ENCODE measurements at regions not wholly inside any gene's neighbourhood (a gene's known extent, or its start where the extent isn't known, plus 50 kb on each side); places are given as distances from the start of the nearest gene placed in this dataset.
A peak's percentile ranks its signal among the peaks of the same experiment; 100 is the strongest.

- DNase-seq (ENCODE audit: low spot score) (no peak), ATAC-seq (no peak)
- Mint-ChIP-seq H3K27me3 (no peaks in the 10 kb centered on the region), H3K4me1 (ENCODE audit: low read depth in 2 of 2) (peaks cover 15 to 16% of the 10 kb centered on the region in 2 donors), H3K9me3 (no peaks in the 10 kb centered on the region), H3K36me3 (no peaks in the 10 kb centered on the region), H3K4me3 (no peak overlapping the region), H3K27ac (no peak overlapping the region)
These were observed 165.4 kb upstream of the SLC1A4 start for GRCh38 chr2:64823794-64824193.

DNA sequence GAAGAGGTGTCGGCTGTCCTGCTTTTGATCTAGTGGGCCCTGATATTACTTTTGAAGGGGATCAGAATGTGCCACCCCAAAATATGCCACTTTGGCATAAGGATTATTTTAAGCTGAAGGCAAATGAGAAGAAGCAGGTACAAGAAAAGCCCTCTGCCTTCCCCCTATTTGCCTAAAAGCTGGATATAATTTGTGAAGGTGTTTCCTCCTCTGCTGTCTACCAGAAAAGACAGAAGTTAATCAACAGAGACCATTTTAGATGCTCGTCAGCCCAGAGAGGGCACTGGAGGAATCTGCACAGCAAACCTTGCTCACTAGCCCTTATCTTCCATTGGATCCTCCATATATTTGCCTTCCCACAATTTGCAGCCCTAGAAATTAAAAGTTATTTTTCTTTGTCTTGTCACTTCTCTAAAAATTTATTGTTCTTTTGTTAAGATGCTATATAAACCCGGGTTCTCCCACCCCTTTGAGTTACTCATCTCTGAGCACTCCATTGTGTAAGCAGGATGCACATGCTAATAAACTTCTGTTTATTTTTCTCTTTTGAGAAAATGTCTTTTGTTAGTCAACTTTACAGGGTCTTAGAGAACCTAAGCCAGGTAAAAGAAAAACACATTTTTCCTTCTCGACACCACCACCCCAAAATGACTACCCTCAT lies 163.2 kb upstream of the SLC1A4 start:
- no peaks in the 10 kb centered on the region for H3K27me3 Mint-ChIP-seq
- no peak for ATAC-seq
- H3K9me3 Mint-ChIP-seq = no peaks in the 10 kb centered on the region
- DNase-seq (ENCODE audit: low spot score) = no peak
- H3K27ac Mint-ChIP-seq = no peak overlapping the region
- peaks cover under 1 to 4% of the 10 kb centered on the region in 2 donors for H3K4me1 Mint-ChIP-seq (ENCODE audit: low read depth in 2 of 2)
- no peaks in the 10 kb centered on the region for H3K36me3 Mint-ChIP-seq
- no peak overlapping the region for H3K4me3 Mint-ChIP-seq

DNA sequence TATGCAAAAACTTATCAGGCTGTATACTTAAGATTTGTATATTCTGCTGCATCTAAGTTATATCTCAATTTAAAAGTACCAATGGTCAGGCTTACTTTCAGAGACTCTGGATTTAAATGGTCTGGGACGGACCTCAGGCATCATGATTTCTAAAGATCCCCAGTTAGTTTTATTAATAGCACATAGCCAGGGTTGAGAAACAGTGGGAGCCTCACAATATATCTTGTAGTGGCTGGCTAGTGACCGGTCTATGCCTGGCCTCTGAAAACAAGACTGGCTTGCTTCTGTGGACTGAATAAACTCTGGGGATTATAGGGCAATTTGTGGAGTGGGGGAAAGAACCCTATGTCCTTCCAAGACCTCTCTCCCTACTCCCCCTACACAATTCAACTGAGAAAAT lies 162.5 kb upstream of the SLC1A4 start:
- H3K27me3 Mint-ChIP-seq = no peaks in the 10 kb centered on the region
- no peak overlapping the region for H3K27ac Mint-ChIP-seq
- no peaks in the 10 kb centered on the region for H3K36me3 Mint-ChIP-seq
- ATAC-seq (no peak), DNase-seq (ENCODE audit: low spot score) (no peak)
- no peak overlapping the region for H3K4me3 Mint-ChIP-seq
- H3K4me1 Mint-ChIP-seq (ENCODE audit: low read depth in 2 of 2) = peaks cover 7 to 8% of the 10 kb centered on the region in 2 donors
- H3K9me3 Mint-ChIP-seq = no peaks in the 10 kb centered on the region

GRCh38 chr2:64828261-64828660 lies 160.9 kb upstream of the SLC1A4 start:
- peaks cover 5 to 12% of the 10 kb centered on the region in 2 donors for H3K4me1 Mint-ChIP-seq (ENCODE audit: low read depth in 2 of 2)
- H3K27me3 Mint-ChIP-seq = peaks cover 5% of the 10 kb centered on the region in 2 donors
- no peak overlapping the region for H3K27ac Mint-ChIP-seq
- no peak overlapping the region for H3K4me3 Mint-ChIP-seq
- ATAC-seq (no peak), DNase-seq (ENCODE audit: low spot score) (no peak)
- H3K9me3 Mint-ChIP-seq = no peaks in the 10 kb centered on the region
- H3K36me3 Mint-ChIP-seq = no peaks in the 10 kb centered on the region

GRCh38 chr2:64829525-64829924 lies 159.7 kb upstream of the SLC1A4 start:
- Mint-ChIP-seq H3K27ac (no peak overlapping the region), H3K27me3 (peaks cover 12% of the 10 kb centered on the region in 2 donors), H3K36me3 (no peaks in the 10 kb centered on the region), H3K4me3 (no peak overlapping the region), H3K9me3 (no peaks in the 10 kb centered on the region), H3K4me1 (ENCODE audit: low read depth in 2 of 2) (peaks cover 5 to 12% of the 10 kb centered on the region in 2 donors)
- no peak for DNase-seq (ENCODE audit: low spot score)
- ATAC-seq = no peak

DNA sequence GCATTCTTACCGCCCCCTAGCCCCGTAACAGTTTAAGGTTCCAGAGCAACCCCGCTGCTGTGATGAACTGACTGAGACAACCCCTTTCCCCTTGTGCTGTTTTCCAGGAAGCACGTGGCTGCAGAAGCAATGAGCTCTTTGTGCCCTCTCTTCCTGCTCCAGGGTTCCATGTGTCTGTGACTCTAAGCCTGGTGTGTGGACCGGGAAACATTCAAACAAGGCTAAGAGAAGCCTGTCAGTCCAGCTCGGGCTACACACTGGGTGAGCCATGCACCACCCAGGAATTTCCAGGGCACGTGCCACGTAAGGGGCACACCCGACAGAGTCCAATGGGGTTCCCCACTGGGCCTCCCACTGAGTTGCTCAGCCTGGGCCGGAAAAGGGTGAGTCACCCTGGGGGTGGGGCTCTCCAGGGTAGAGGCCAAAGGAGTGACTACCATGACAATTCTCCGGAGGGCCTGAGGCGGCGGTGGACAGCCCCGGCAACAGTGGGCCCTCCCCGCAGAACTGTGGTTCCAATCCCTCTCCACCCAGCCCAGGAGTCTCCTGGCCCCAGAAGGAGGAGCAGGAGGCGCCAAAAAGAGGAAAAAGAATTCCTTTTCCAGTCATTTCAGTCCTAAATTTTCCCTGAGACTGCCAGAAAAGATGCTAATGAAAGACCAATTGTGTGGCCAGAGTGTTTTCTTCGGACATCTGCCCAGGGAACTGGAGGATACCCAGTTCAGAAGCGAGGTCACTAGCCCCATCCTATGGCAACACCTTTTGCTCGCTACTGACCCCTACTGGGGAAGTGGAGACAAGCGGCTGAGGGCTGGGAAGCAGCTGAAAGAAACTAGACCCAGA lies 157.8 kb upstream of the SLC1A4 start:
- Mint-ChIP-seq H3K9me3 (no peaks in the 10 kb centered on the region), H3K27ac (peak overlapping the region; percentile 63 to 79), H3K4me1 (ENCODE audit: low read depth in 2 of 2) (peaks cover 5 to 12% of the 10 kb centered on the region in 2 donors), H3K4me3 (peak overlapping the region; percentile 66), H3K27me3 (peaks cover 12 to 19% of the 10 kb centered on the region in 2 donors), H3K36me3 (no peaks in the 10 kb centered on the region)
- DNase-seq (ENCODE audit: low spot score) (peak; percentile 86), ATAC-seq (peak; percentile 92 to 95)

- H3K9me3 Mint-ChIP-seq = no peaks in the 10 kb centered on the region
- H3K36me3 Mint-ChIP-seq = no peaks in the 10 kb centered on the region
- H3K27ac Mint-ChIP-seq = peak overlapping the region in 1 of 2 donors; percentile 79
- peaks cover 12 to 19% of the 10 kb centered on the region in 2 donors for H3K27me3 Mint-ChIP-seq
- H3K4me1 Mint-ChIP-seq (ENCODE audit: low read depth in 2 of 2) = peaks cover 5 to 12% of the 10 kb centered on the region in 2 donors
- peak overlapping the region; percentile 66 for H3K4me3 Mint-ChIP-seq
- no peak for ATAC-seq
- no peak for DNase-seq (ENCODE audit: low spot score)
These were observed 157.2 kb upstream of the SLC1A4 start for GRCh38 chr2:64831977-64832328.

DNA sequence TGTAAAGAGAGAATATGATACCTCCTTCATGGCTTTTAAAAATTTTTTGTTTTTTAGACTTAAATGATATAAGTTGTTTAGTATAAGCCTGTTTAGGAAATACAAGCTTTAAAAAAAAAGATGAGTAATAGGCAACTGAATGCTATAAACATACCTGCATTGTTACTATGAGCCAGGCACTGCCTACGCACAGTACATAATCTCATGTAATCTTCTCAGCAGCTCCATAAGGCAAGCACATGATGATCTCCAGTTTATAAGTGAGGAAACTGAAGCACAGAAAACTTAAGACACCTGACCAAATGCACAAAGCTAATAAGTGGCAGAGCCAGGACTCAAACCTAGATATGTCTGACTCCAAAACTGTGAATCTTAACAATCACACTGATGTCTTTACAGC lies 156.3 kb upstream of the SLC1A4 start:
- no peak overlapping the region for H3K4me3 Mint-ChIP-seq
- DNase-seq (ENCODE audit: low spot score) (no peak), ATAC-seq (no peak)
- H3K4me1 Mint-ChIP-seq (ENCODE audit: low read depth in 2 of 2) = peaks cover 5 to 12% of the 10 kb centered on the region in 2 donors
- H3K27me3 Mint-ChIP-seq = peaks cover 12 to 19% of the 10 kb centered on the region in 2 donors
- H3K27ac Mint-ChIP-seq = no peak overlapping the region
- H3K9me3 Mint-ChIP-seq = no peaks in the 10 kb centered on the region
- no peaks in the 10 kb centered on the region for H3K36me3 Mint-ChIP-seq

- Mint-ChIP-seq H3K27ac (no peak overlapping the region), H3K4me3 (no peak overlapping the region), H3K4me1 (ENCODE audit: low read depth in 2 of 2) (peaks cover 2 to 6% of the 10 kb centered on the region in 2 donors), H3K27me3 (peaks cover 12 to 19% of the 10 kb centered on the region in 2 donors), H3K36me3 (no peaks in the 10 kb centered on the region), H3K9me3 (no peaks in the 10 kb centered on the region)
- DNase-seq (ENCODE audit: low spot score) = no peak
- no peak for ATAC-seq
These were observed 152.6 kb upstream of the SLC1A4 start for GRCh38 chr2:64836566-64836965.

DNA sequence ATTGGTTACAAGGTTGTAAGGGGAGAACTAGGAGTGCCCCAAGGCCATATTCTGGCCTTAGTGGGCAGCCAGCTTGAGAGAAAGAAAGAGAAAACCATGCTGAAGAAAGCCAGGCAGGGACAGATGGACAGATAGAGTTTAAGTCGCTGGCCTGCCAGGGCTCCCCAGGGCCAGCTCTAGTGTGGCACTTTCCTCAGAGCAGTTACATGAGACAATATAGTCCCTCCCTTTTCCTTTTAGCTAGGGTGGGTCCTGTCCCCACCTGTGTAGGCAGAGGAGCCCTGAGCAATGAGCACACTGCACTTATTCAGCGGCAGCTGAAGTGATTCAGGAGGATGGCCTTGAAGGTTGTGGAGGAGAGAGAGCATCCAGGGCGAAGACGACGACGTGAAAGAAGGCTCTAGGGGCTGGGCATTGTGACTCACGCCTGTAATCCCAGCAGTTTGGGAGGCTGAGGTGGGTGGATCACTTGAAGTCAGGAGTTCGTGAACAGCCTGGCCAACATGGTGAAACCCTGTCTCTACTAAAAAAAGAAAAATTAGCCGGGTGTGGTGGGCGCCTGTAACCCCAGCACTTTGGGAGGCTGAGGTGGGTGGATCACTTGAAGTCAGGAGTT lies 152.0 kb upstream of the SLC1A4 start:
- Mint-ChIP-seq H3K36me3 (no peaks in the 10 kb centered on the region), H3K4me1 (ENCODE audit: low read depth in 2 of 2) (peaks cover under 1 to 1% of the 10 kb centered on the region in 2 donors), H3K9me3 (no peaks in the 10 kb centered on the region), H3K27me3 (peaks cover 12 to 17% of the 10 kb centered on the region in 2 donors), H3K27ac (no peak overlapping the region), H3K4me3 (no peak overlapping the region)
- ATAC-seq (no peak), DNase-seq (ENCODE audit: low spot score) (no peak)

DNA sequence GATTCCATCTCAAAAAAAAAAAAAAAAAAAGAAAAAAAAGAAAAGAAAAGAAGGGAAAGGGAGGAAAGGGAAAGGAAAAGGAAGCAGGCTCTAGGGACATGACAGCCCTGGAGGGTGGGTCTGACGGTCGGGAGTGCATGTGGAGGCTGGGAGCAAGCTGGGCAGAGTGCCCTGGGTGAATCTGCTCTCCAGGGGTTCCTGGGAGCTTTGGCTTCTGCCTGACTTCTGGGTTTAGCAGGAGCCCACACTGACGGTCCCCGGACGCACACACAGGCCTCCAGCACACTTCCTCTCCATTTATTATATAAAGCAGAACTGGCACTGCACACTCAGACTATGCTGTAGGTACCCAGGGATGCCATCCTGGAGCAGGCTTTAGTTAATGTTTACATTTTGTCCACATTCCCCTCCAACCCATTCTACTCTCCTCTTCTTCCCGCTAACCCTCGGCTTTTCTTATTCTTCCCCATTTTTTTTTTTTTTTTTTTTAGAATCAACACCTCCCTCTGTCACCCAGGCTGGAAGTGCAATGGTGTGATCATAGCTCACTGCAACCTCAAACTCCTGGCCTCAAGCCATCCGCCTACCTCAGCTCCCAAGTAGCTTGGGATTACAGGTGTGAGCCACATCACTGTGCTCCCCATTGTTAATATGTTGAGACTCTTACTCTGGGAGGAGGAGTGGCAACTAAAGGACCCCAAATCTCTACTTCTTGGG lies 151.1 kb upstream of the SLC1A4 start:
- H3K4me3 Mint-ChIP-seq = no peak overlapping the region
- ATAC-seq (peak in 1 of 2 donors; percentile 34), DNase-seq (ENCODE audit: low spot score) (no peak)
- H3K36me3 Mint-ChIP-seq = no peaks in the 10 kb centered on the region
- no peaks in the 10 kb centered on the region for H3K9me3 Mint-ChIP-seq
- no peak overlapping the region for H3K27ac Mint-ChIP-seq
- H3K27me3 Mint-ChIP-seq = peaks cover 9 to 15% of the 10 kb centered on the region in 2 donors
- no peaks in the 10 kb centered on the region for H3K4me1 Mint-ChIP-seq (ENCODE audit: low read depth in 2 of 2)

DNA sequence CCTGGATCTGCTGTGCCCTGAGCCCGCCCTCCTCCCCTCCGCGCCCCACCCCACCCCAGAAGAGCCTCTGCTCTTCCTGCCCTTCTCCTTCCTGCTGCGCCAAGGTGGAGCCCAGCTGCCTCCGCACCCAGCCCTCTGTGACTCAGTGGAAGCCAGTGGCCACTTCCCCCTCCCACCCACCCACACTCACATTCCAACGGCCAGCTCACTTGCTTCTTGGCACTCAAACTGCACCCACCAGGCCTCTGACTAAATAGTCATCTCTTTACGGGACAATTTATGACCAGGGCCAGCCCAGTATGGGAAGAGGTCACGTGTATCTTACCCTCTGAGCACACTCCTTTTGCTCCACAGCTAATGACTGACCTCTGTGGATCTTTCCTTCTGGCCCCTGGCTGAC lies 150.4 kb upstream of the SLC1A4 start:
- Mint-ChIP-seq H3K9me3 (no peaks in the 10 kb centered on the region), H3K36me3 (no peaks in the 10 kb centered on the region), H3K4me1 (ENCODE audit: low read depth in 2 of 2) (no peaks in the 10 kb centered on the region), H3K27ac (no peak overlapping the region), H3K4me3 (no peak overlapping the region), H3K27me3 (peaks cover 1 to 8% of the 10 kb centered on the region in 2 donors)
- ATAC-seq (no peak), DNase-seq (ENCODE audit: low spot score) (no peak)

DNA sequence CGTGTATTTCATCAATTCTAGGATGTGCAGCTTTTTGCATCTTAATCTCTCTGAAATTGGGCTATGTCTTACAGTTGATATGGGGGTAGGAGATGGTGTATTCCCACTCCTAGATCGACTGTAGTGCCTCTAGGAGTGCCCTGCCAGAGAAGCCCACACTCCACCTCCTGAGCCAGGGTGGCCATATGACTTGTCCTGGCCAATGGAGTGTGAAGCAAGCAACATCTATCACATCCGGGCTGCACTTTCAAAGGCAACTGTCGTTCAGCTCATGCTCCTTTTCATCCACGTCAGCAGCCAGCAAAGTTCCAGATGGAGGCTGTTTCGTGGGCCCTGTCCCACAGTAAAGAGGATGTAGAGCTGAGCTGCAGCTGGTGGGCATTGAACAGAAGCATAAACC lies 149.4 kb upstream of the SLC1A4 start:
- H3K9me3 Mint-ChIP-seq = no peaks in the 10 kb centered on the region
- H3K4me3 Mint-ChIP-seq = no peak overlapping the region

More for the DNA sequence above, 149.4 kb upstream of the SLC1A4 start:
- peak; percentile 55 to 57 for ATAC-seq
- Mint-ChIP-seq H3K27ac (no peak overlapping the region), H3K27me3 (peaks cover 0 to 7% of the 10 kb centered on the region in 2 donors), H3K36me3 (no peaks in the 10 kb centered on the region), H3K4me1 (ENCODE audit: low read depth in 2 of 2) (no peaks in the 10 kb centered on the region)
- DNase-seq (ENCODE audit: low spot score) = no peak

Measured in natural killer cell treated with Interleukin-12 subunit alpha and Interleukin-12 subunit beta and Interleukin-15 and Interleukin-18, amount 100 ng/mL, for 72 hours (primary cell).